Hepatocyte (in vitro differentiated cells): ENCODE measurements at regions not wholly inside any gene's neighbourhood (a gene's known extent, or its start where the extent isn't known, plus 50 kb on each side); places are given as distances from the start of the nearest gene placed in this dataset.

Experiments used
- DNase-seq: peaks from one replicate; pipeline ENCODE4 v3.0.0-alpha.2; 2016; ENCODE audit warnings: low spot score
- H2AFZ ChIP-seq: fragments of 200-600 bp; sonication (generic); 2 replicates; pipeline ENCODE4 v1.6.0; 2016; ENCODE audit warnings: antibody characterized with exemption, mild to moderate bottlenecking
- H3K27ac ChIP-seq: fragments of 200-600 bp; sonication (generic); 2 replicates; pipeline ENCODE4 v1.5.1; 2016; ENCODE audit warnings: mild to moderate bottlenecking
- H3K27me3 ChIP-seq: fragments of 200-600 bp; sonication (generic); 2 replicates; pipeline ENCODE4 v1.6.1; 2016
- H3K36me3 ChIP-seq: fragments of 200-600 bp; sonication (generic); replicated peaks from 2 replicates; pipeline ENCODE4 v1.5.1; 2016; ENCODE audit warnings: low read depth; ENCODE audit not compliant: insufficient read depth
- H3K4me1 ChIP-seq: fragments of 200-600 bp; sonication (generic); 2 replicates; pipeline ENCODE4 v1.5.1; 2016; ENCODE audit warnings: mild to moderate bottlenecking, moderate library complexity; ENCODE audit not compliant: insufficient read depth
- H3K4me2 ChIP-seq: fragments of 200-600 bp; sonication (generic); 2 replicates; pipeline ENCODE4 v1.6.0; 2016
- H3K4me3 ChIP-seq: fragments of 200-600 bp; sonication (generic); 2 replicates; pipeline ENCODE4 v1.5.1; 2016; ENCODE audit warnings: mild to moderate bottlenecking
- H3K79me2 ChIP-seq: fragments of 200-600 bp; sonication (generic); 2 replicates; pipeline ENCODE4 v1.6.0; 2017; ENCODE audit warnings: mild to moderate bottlenecking
- H3K9me2 ChIP-seq: fragments of 200-600 bp; sonication (generic); replicated peaks from 2 replicates; pipeline ENCODE4 v1.6.0; 2017; ENCODE audit warnings: mild to moderate bottlenecking; ENCODE audit not compliant: insufficient read depth
- H3K9me3 ChIP-seq: fragments of 200-600 bp; sonication (generic); 2 replicates; pipeline ENCODE4 v1.5.1; 2016; ENCODE audit warnings: low read depth, mild to moderate bottlenecking
- H4K20me1 ChIP-seq: fragments of 200-600 bp; sonication (generic); 2 replicates; pipeline ENCODE4 v1.6.0; 2016; ENCODE audit warnings: mild to moderate bottlenecking; ENCODE audit not compliant: insufficient read depth, poor library complexity, severe bottlenecking
- CTCF ChIP-seq: fragments of 200-600 bp; sonication (generic); IDR thresholded peaks from 2 replicates; pipeline ENCODE4 v1.5.1; 2016; ENCODE audit warnings: antibody characterized with exemption, mild to moderate bottlenecking; ENCODE audit not compliant: poor library complexity
- EZH2 ChIP-seq: fragments of 200-600 bp; sonication (generic); IDR thresholded peaks from 2 replicates; pipeline ENCODE4 v1.6.1; 2016; ENCODE audit warnings: antibody characterized with exemption, mild to moderate bottlenecking, borderline replicate concordance
- EZH2phosphoT487 ChIP-seq: fragments of 200-600 bp; sonication (generic); IDR thresholded peaks from one replicate; pipeline ENCODE4 v1.6.1; 2018; ENCODE audit warnings: antibody characterized with exemption, mild to moderate bottlenecking, low read depth, moderate library complexity; ENCODE audit not compliant: unreplicated experiment, severe bottlenecking
- WGBS: methylation state at CpG from one replicate; pipeline ENCODE4 v1.1.6; 2016; ENCODE audit warnings: low lambda C conversion rate; ENCODE audit errors: missing lambda C conversion rate; 5-methylcytosine and 5-hydroxymethylcytosine counted together

- no peak overlapping the region for H3K27ac ChIP-seq
- 67% methylated on average over 6 of the region's 6 CpGs for WGBS
- H2AFZ ChIP-seq = no peak overlapping the region
Observed at GRCh38 chr7:110573862-110574528, 516.9 kb upstream of the LRRN3 start.

GRCh38 chr7:110587294-110587693, 503.6 kb upstream of the LRRN3 start:
- DNase-seq = no peak
- TF ChIP-seq EZH2phosphoT487 = no peak
- no peaks in the 10 kb centered on the region for H3K4me1 ChIP-seq
- no peak overlapping the region for H3K4me3 ChIP-seq
- H3K9me3 ChIP-seq = no peaks in the 10 kb centered on the region
- no peaks in the 10 kb centered on the region for H3K79me2 ChIP-seq
- H3K27me3 ChIP-seq = no peaks in the 10 kb centered on the region
- H3K9me2 ChIP-seq = no peaks in the 10 kb centered on the region
- H4K20me1 ChIP-seq = no peaks in the 10 kb centered on the region
- no peaks in the 10 kb centered on the region for H3K36me3 ChIP-seq
- H3K4me2 ChIP-seq = no peak overlapping the region
- H3K27ac ChIP-seq = no peak overlapping the region
- H2AFZ ChIP-seq = no peak overlapping the region

More at GRCh38 chr7:110573862-110574528, 516.9 kb upstream of the LRRN3 start:
- no peak for TF ChIP-seq EZH2phosphoT487
- TF ChIP-seq EZH2 = no peak
- TF ChIP-seq CTCF = no peak
- no peaks in the 10 kb centered on the region for H3K9me3 ChIP-seq
- H3K4me2 ChIP-seq = no peak overlapping the region
- H3K4me3 ChIP-seq = no peak overlapping the region
- H3K4me1 ChIP-seq = peaks cover 5% of the 10 kb centered on the region
- no peaks in the 10 kb centered on the region for H3K79me2 ChIP-seq
- no peaks in the 10 kb centered on the region for H4K20me1 ChIP-seq
- H3K27me3 ChIP-seq = no peaks in the 10 kb centered on the region
- DNase-seq = peak; percentile 16
- H3K36me3 ChIP-seq = no peaks in the 10 kb centered on the region
- no peaks in the 10 kb centered on the region for H3K9me2 ChIP-seq

- no peak for DNase-seq
- H3K4me1 ChIP-seq = no peaks in the 10 kb centered on the region
- H3K4me2 ChIP-seq = no peak overlapping the region
- H3K36me3 ChIP-seq = no peaks in the 10 kb centered on the region
- no peaks in the 10 kb centered on the region for H3K9me2 ChIP-seq
- H3K9me3 ChIP-seq = no peaks in the 10 kb centered on the region
- 89% methylated on average over 5 of the region's 5 CpGs for WGBS
- no peaks in the 10 kb centered on the region for H3K27me3 ChIP-seq
- TF ChIP-seq EZH2phosphoT487 (no peak), CTCF (no peak), EZH2 (no peak)
- no peak overlapping the region for H3K4me3 ChIP-seq
- H4K20me1 ChIP-seq = no peaks in the 10 kb centered on the region
- H3K27ac ChIP-seq = no peak overlapping the region
- H3K79me2 ChIP-seq = no peaks in the 10 kb centered on the region
- no peak overlapping the region for H2AFZ ChIP-seq
Observed at GRCh38 chr7:110590415-110590814, 500.5 kb upstream of the LRRN3 start.

GRCh38 chr7:110591341-110591740, 499.6 kb upstream of the LRRN3 start:
- Histone ChIP-seq H2AFZ (no peak overlapping the region), H3K9me3 (no peaks in the 10 kb centered on the region), H3K27ac (no peak overlapping the region), H3K4me1 (no peaks in the 10 kb centered on the region), H3K4me3 (no peak overlapping the region), H3K36me3 (no peaks in the 10 kb centered on the region), H4K20me1 (no peaks in the 10 kb centered on the region), H3K27me3 (no peaks in the 10 kb centered on the region), H3K4me2 (no peak overlapping the region), H3K79me2 (no peaks in the 10 kb centered on the region), H3K9me2 (no peaks in the 10 kb centered on the region)
- DNase-seq = no peak
- 90% methylated on average over 4 of the region's 4 CpGs for WGBS
- no peak for TF ChIP-seq EZH2phosphoT487
- no peak for TF ChIP-seq EZH2
- no peak for TF ChIP-seq CTCF
